ENCODE measurements at regions not wholly inside any gene's neighbourhood (a gene's known extent, or its start where the extent isn't known, plus 50 kb on each side); places are given as distances from the start of the nearest gene placed in this dataset.
"Not testable (repeated sequence)": the region's sequence is repeated elsewhere in the genome, so short reads cannot be mapped to it uniquely, and the experiment has no call there.

GRCh38 chr1:29621826-29622435 lies 385.6 kb downstream of the PTPRU start:
- Histone ChIP-seq H3K27ac (ENCODE audit: low read length) (no peak overlapping the region), H3K9me3 (ENCODE audit: control insufficient read depth, insufficient read depth, low read length) (no peaks in the 10 kb centered on the region), H3K4me3 (ENCODE audit: low read length) (no peak overlapping the region), H3K36me3 (ENCODE audit: control insufficient read depth, insufficient read depth, low read length) (no peaks in the 10 kb centered on the region), H3K4me1 (ENCODE audit: control insufficient read depth, insufficient read depth, low read length) (no peaks in the 10 kb centered on the region), H3K27me3 (ENCODE audit: control insufficient read depth, insufficient read depth, low read length) (no peaks in the 10 kb centered on the region)
- no peak for DNase-seq (ENCODE audit: low read depth, low spot score)
- no CpG with 5 or more reads among the region's 11 CpGs for WGBS (ENCODE audit: insufficient coverage, insufficient read length)

GRCh38 chr1:29620631-29621030 lies 384.3 kb downstream of the PTPRU start:
- Histone ChIP-seq H3K4me1 (ENCODE audit: control insufficient read depth, insufficient read depth, low read length) (no peaks in the 10 kb centered on the region), H3K27me3 (ENCODE audit: control insufficient read depth, insufficient read depth, low read length) (no peaks in the 10 kb centered on the region), H3K27ac (ENCODE audit: low read length) (no peak overlapping the region), H3K36me3 (ENCODE audit: control insufficient read depth, insufficient read depth, low read length) (no peaks in the 10 kb centered on the region), H3K4me3 (ENCODE audit: low read length) (no peak overlapping the region), H3K9me3 (ENCODE audit: control insufficient read depth, insufficient read depth, low read length) (no peaks in the 10 kb centered on the region)
- DNase-seq (ENCODE audit: low read depth, low spot score) = no peak
- WGBS (ENCODE audit: insufficient coverage, insufficient read length) = no CpG with 5 or more reads among the region's 7 CpGs

DNA sequence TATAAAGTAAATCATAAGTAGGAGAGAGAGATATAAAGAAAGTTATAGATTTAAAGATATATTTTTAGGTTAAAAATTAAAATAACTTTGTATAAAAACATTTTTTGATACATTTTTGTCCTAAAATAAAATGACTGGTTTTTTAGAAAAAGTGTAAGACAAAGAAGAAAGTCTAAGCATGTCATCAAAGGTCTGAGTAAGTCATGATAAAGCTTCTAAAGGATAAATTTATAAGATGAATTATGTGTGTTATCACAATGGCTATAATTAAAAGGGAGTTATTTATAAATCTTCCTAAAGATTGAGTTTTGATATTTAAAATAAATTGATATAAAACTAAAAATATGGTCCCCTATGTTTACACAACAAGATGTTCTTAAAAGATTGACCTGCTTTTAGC lies 370.9 kb downstream of the PTPRU start:
- no peak overlapping the region for H3K4me3 ChIP-seq (ENCODE audit: low read length)
- no peaks in the 10 kb centered on the region for H3K27me3 ChIP-seq (ENCODE audit: control insufficient read depth, insufficient read depth, low read length)
- no peaks in the 10 kb centered on the region for H3K9me3 ChIP-seq (ENCODE audit: control insufficient read depth, insufficient read depth, low read length)
- DNase-seq (ENCODE audit: low read depth, low spot score) = no peak
- no peaks in the 10 kb centered on the region for H3K36me3 ChIP-seq (ENCODE audit: control insufficient read depth, insufficient read depth, low read length)
- no peak overlapping the region for H3K27ac ChIP-seq (ENCODE audit: low read length)
- H3K4me1 ChIP-seq (ENCODE audit: control insufficient read depth, insufficient read depth, low read length) = no peaks in the 10 kb centered on the region

GRCh38 chr1:29604796-29605195 lies 368.5 kb downstream of the PTPRU start:
- no CpG with 5 or more reads among the region's 7 CpGs for WGBS (ENCODE audit: insufficient coverage, insufficient read length)
- DNase-seq (ENCODE audit: low read depth, low spot score); H3K27me3 ChIP-seq (ENCODE audit: control insufficient read depth, insufficient read depth, low read length); H3K36me3 ChIP-seq (ENCODE audit: control insufficient read depth, insufficient read depth, low read length); H3K4me1 ChIP-seq (ENCODE audit: control insufficient read depth, insufficient read depth, low read length); H3K27ac ChIP-seq (ENCODE audit: low read length); H3K9me3 ChIP-seq (ENCODE audit: control insufficient read depth, insufficient read depth, low read length); H3K4me3 ChIP-seq (ENCODE audit: low read length): not testable (repeated sequence)

DNA sequence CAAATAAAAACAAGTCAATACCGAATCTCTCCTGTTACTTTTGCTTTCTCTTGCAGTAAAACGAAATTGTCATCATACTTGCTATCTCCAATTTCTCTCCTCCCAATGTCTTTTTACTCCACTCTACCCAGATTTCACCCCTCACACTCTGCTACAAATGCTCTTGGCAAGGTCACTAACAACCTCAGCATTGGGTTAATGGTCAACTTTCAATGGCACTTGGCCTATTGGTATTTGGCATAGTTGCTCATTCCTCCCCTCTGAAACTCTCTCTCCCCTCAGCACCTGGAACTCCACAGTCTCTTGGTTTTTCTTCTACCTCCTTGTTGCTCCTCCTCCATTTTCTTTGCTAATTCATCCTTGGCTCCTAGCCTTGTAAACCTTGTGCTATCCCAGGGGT lies 367.3 kb downstream of the PTPRU start:
- H3K27me3 ChIP-seq (ENCODE audit: control insufficient read depth, insufficient read depth, low read length) = no peaks in the 10 kb centered on the region
- no peak overlapping the region for H3K4me3 ChIP-seq (ENCODE audit: low read length)
- no peak for DNase-seq (ENCODE audit: low read depth, low spot score)
- H3K4me1 ChIP-seq (ENCODE audit: control insufficient read depth, insufficient read depth, low read length) = no peaks in the 10 kb centered on the region
- no CpG with 5 or more reads among the region's 2 CpGs for WGBS (ENCODE audit: insufficient coverage, insufficient read length)
- no peak overlapping the region for H3K27ac ChIP-seq (ENCODE audit: low read length)
- H3K9me3 ChIP-seq (ENCODE audit: control insufficient read depth, insufficient read depth, low read length) = no peaks in the 10 kb centered on the region
- H3K36me3 ChIP-seq (ENCODE audit: control insufficient read depth, insufficient read depth, low read length) = no peaks in the 10 kb centered on the region

DNA sequence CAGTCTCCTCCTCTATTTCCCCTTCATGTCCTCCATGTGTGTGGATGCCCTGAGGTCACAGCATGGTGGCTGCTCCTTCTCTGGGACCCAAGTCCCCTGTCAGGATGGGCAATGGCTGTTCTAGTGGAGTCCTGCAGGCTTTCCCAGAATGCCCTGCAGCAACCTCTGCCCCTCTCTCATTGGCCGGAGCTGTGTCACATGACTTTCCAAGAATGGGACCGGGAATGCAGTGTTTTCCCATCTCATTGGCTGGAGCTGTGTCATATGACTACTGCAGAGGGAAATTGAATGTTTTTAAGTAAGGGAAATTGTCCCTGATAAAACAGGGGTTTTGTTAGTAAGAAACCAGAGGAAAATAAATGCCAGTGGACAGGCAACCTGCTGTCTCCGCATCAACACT lies 365.9 kb downstream of the PTPRU start:
- Histone ChIP-seq H3K4me1 (ENCODE audit: control insufficient read depth, insufficient read depth, low read length) (no peaks in the 10 kb centered on the region), H3K27me3 (ENCODE audit: control insufficient read depth, insufficient read depth, low read length) (no peaks in the 10 kb centered on the region), H3K4me3 (ENCODE audit: low read length) (no peak overlapping the region), H3K9me3 (ENCODE audit: control insufficient read depth, insufficient read depth, low read length) (no peaks in the 10 kb centered on the region), H3K36me3 (ENCODE audit: control insufficient read depth, insufficient read depth, low read length) (no peaks in the 10 kb centered on the region), H3K27ac (ENCODE audit: low read length) (no peak overlapping the region)
- no peak for DNase-seq (ENCODE audit: low read depth, low spot score)
- no CpG with 5 or more reads among the region's 3 CpGs for WGBS (ENCODE audit: insufficient coverage, insufficient read length)

DNA sequence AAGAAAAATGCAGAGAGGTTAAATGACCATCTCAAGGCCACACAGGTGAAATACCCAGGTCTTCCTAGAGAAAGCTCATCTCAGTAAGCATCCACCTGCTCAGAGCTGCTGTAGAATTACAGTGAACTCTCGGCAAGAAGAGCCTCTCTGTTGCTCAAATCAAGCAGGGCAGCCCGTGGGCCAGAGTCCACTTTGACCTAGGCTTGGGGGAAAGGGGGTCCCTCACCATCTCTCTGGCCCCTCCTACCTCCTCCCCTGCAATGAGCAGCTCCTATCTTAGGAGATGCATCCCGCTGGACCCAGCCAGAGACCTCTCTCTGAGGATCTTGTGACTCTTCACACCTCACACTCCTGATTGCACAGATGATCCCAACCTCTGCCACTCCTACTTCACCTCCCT lies 364.7 kb downstream of the PTPRU start:
- Histone ChIP-seq H3K4me1 (ENCODE audit: control insufficient read depth, insufficient read depth, low read length) (no peaks in the 10 kb centered on the region), H3K27me3 (ENCODE audit: control insufficient read depth, insufficient read depth, low read length) (no peaks in the 10 kb centered on the region), H3K36me3 (ENCODE audit: control insufficient read depth, insufficient read depth, low read length) (no peaks in the 10 kb centered on the region), H3K9me3 (ENCODE audit: control insufficient read depth, insufficient read depth, low read length) (no peaks in the 10 kb centered on the region), H3K27ac (ENCODE audit: low read length) (no peak overlapping the region), H3K4me3 (ENCODE audit: low read length) (no peak overlapping the region)
- no CpG with 5 or more reads among the region's 3 CpGs for WGBS (ENCODE audit: insufficient coverage, insufficient read length)
- no peak for DNase-seq (ENCODE audit: low read depth, low spot score)

DNA sequence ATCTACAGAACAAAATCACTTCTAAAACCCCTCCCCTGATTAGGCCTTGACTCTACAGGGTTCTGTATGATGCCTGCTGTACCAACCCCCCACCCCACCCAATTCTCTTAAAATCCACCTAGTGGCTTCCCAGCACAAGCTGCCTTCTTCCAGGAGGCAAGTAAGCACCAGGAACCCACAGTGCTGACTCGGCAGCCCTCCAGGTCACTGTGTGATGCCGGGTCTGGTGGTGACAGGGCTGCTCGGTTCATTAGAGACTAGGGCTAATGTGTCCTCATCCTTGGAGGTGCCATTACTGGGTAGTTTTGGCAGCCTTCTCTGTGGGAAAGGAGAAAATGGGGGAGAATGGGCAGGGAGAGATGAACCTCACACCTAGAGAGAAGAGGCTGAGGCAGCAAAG lies 363.5 kb downstream of the PTPRU start:
- WGBS (ENCODE audit: insufficient coverage, insufficient read length) = no CpG with 5 or more reads among the region's 3 CpGs
- Histone ChIP-seq H3K27ac (ENCODE audit: low read length) (no peak overlapping the region), H3K4me3 (ENCODE audit: low read length) (no peak overlapping the region), H3K27me3 (ENCODE audit: control insufficient read depth, insufficient read depth, low read length) (no peaks in the 10 kb centered on the region), H3K4me1 (ENCODE audit: control insufficient read depth, insufficient read depth, low read length) (no peaks in the 10 kb centered on the region), H3K36me3 (ENCODE audit: control insufficient read depth, insufficient read depth, low read length) (no peaks in the 10 kb centered on the region), H3K9me3 (ENCODE audit: control insufficient read depth, insufficient read depth, low read length) (no peaks in the 10 kb centered on the region)
- no peak for DNase-seq (ENCODE audit: low read depth, low spot score)

DNA sequence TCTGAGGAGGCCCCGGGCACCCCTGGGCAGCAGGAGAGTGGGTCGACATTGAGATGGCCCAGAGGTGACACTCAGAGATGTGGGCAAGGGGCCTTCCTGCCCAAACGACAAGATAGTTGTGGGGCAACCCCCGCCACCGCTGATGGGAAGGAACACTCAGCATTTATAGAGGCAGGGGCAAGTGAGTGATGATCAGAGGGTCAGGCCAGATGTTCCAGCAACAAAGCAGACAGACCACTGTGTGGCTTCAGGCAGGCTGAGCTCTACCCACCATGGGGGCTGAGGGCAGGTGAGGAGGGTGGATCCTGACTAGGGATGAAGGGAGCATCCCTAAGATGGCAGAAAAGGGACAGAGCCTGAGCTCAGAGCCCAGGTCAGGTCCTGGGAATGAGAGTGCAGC lies 362.7 kb downstream of the PTPRU start:
- no peaks in the 10 kb centered on the region for H3K36me3 ChIP-seq (ENCODE audit: control insufficient read depth, insufficient read depth, low read length)
- no peak for DNase-seq (ENCODE audit: low read depth, low spot score)
- no peaks in the 10 kb centered on the region for H3K27me3 ChIP-seq (ENCODE audit: control insufficient read depth, insufficient read depth, low read length)
- H3K4me3 ChIP-seq (ENCODE audit: low read length) = no peak overlapping the region
- H3K9me3 ChIP-seq (ENCODE audit: control insufficient read depth, insufficient read depth, low read length) = no peaks in the 10 kb centered on the region
- H3K4me1 ChIP-seq (ENCODE audit: control insufficient read depth, insufficient read depth, low read length) = no peaks in the 10 kb centered on the region
- no peak overlapping the region for H3K27ac ChIP-seq (ENCODE audit: low read length)
- whole genome bisulfite sequencing (ENCODE audit: insufficient coverage, insufficient read length) = no CpG with 5 or more reads among the region's 5 CpGs

- Histone ChIP-seq H3K27me3 (ENCODE audit: control insufficient read depth, insufficient read depth, low read length) (no peaks in the 10 kb centered on the region), H3K36me3 (ENCODE audit: control insufficient read depth, insufficient read depth, low read length) (no peaks in the 10 kb centered on the region), H3K4me3 (ENCODE audit: low read length) (no peak overlapping the region), H3K9me3 (ENCODE audit: control insufficient read depth, insufficient read depth, low read length) (no peaks in the 10 kb centered on the region), H3K27ac (ENCODE audit: low read length) (no peak overlapping the region), H3K4me1 (ENCODE audit: control insufficient read depth, insufficient read depth, low read length) (no peaks in the 10 kb centered on the region)
- no peak for DNase-seq (ENCODE audit: low read depth, low spot score)
- WGBS (ENCODE audit: insufficient coverage, insufficient read length) = no CpG with 5 or more reads among the region's 5 CpGs
These were observed 361.5 kb downstream of the PTPRU start for GRCh38 chr1:29597861-29598260.

DNA sequence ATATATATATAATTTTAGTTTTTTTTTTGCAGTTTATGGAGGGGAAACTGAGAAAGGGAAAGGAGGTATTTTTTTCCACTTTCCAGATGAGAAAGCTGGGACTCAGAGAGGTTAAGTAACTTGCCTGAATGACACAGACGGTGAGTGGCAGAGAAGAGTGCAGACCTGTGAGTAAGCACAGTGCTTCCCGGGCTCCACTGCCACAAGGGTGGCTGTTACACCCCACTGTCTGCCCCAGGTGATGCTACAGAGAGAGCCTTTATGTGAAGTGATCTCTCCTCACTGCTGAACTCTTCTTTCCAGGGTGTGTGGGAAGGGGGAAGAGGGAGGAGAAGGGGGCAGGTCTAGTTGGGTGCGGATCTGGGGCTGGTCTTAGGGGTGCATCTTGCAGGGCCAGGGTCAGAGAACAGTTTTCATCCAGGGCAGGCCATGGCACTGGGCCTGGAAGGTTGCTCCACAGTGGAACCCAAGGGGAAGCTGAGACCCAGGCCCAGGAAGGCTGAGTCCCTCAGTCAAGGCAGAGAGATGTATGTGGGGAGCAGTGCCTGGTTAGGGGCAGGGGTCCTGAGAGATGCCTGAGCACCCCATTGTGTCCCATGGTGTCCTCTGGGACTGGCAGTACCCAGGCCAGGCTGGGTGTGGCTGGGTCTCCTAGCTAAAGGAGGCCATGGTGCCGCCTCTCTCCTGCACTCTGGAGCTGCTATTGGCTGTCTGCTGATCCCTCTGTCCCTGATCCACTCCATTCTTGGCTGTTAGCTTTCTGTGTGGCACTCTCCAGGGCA lies 357.5 kb downstream of the PTPRU start:
- no peaks in the 10 kb centered on the region for H3K27me3 ChIP-seq (ENCODE audit: control insufficient read depth, insufficient read depth, low read length)
- no peaks in the 10 kb centered on the region for H3K36me3 ChIP-seq (ENCODE audit: control insufficient read depth, insufficient read depth, low read length)
- no peaks in the 10 kb centered on the region for H3K9me3 ChIP-seq (ENCODE audit: control insufficient read depth, insufficient read depth, low read length)
- H3K4me1 ChIP-seq (ENCODE audit: control insufficient read depth, insufficient read depth, low read length) = no peaks in the 10 kb centered on the region
- H3K27ac ChIP-seq (ENCODE audit: low read length) = no peak overlapping the region
- no peak for DNase-seq (ENCODE audit: low read depth, low spot score)
- no peak overlapping the region for H3K4me3 ChIP-seq (ENCODE audit: low read length)
- no CpG with 5 or more reads among the region's 4 CpGs for WGBS (ENCODE audit: insufficient coverage, insufficient read length)
